Activated naive CD8-positive, alpha-beta T cell treated with anti-CD3 and anti-CD28 coated beads for 36 hours (primary cell): ENCODE measurements at regions not wholly inside any gene's neighbourhood (a gene's known extent, or its start where the extent isn't known, plus 50 kb on each side); places are given as distances from the start of the nearest gene placed in this dataset.
"Not testable (repeated sequence)": the region's sequence is repeated elsewhere in the genome, so short reads cannot be mapped to it uniquely, and the experiment has no call there.

Experiments
- DNase-seq: peaks from one replicate; pipeline ENCODE4 v3.0.0; 2021
- H3K27ac Mint-ChIP-seq: one replicate; pipeline ENCODE4 v1.8.0; 2022; ENCODE audit warnings: mild to moderate bottlenecking, moderate library complexity, mixed read lengths
- H3K27me3 Mint-ChIP-seq: one replicate; pipeline ENCODE4 v1.8.0; 2022; ENCODE audit warnings: mild to moderate bottlenecking, mixed read lengths
- H3K36me3 Mint-ChIP-seq: one replicate; pipeline ENCODE4 v1.8.0; 2021; ENCODE audit warnings: mild to moderate bottlenecking, mixed read lengths
- H3K4me1 Mint-ChIP-seq: one replicate; pipeline ENCODE4 v1.8.0; 2021; ENCODE audit warnings: mixed read lengths
- H3K4me3 Mint-ChIP-seq: one replicate; pipeline ENCODE4 v1.8.0; 2022; ENCODE audit warnings: mild to moderate bottlenecking, moderate library complexity, mixed read lengths
- H3K9me3 Mint-ChIP-seq: one replicate; pipeline ENCODE4 v1.8.0; 2022; ENCODE audit warnings: mixed read lengths

- Mint-ChIP-seq H3K4me3 (no peak overlapping the region), H3K36me3 (peaks cover 2% of the 10 kb centered on the region), H3K27ac (no peak overlapping the region), H3K4me1 (peaks cover 49% of the 10 kb centered on the region), H3K9me3 (peaks cover 1% of the 10 kb centered on the region), H3K27me3 (no peaks in the 10 kb centered on the region)
- no peak for DNase-seq
These were observed 115.0 kb downstream of the SYF2 start for GRCh38 chr1:25117233-25117823.

- Mint-ChIP-seq H3K36me3 (peaks cover 2% of the 10 kb centered on the region), H3K4me3 (no peak overlapping the region), H3K4me1 (peaks cover 49% of the 10 kb centered on the region), H3K27ac (no peak overlapping the region), H3K9me3 (peaks cover 1% of the 10 kb centered on the region), H3K27me3 (no peaks in the 10 kb centered on the region)
- DNase-seq: no peak
These were observed 115.5 kb downstream of the SYF2 start for GRCh38 chr1:25116832-25117231.

- H3K27ac Mint-ChIP-seq, DNase-seq, H3K36me3 Mint-ChIP-seq, H3K9me3 Mint-ChIP-seq, H3K4me3 Mint-ChIP-seq, H3K27me3 Mint-ChIP-seq: not testable (repeated sequence)
- peaks cover 44% of the 10 kb centered on the region for H3K4me1 Mint-ChIP-seq
These were observed 116.2 kb downstream of the SYF2 start for GRCh38 chr1:25116117-25116516.

GRCh38 chr1:25113731-25114130, 118.6 kb downstream of the SYF2 start:
- peaks cover 11% of the 10 kb centered on the region for H3K36me3 Mint-ChIP-seq
- H3K4me3 Mint-ChIP-seq: no peak overlapping the region
- no peak overlapping the region for H3K27ac Mint-ChIP-seq
- peaks cover 27% of the 10 kb centered on the region for H3K4me1 Mint-ChIP-seq
- no peak for DNase-seq
- peaks cover 11% of the 10 kb centered on the region for H3K9me3 Mint-ChIP-seq
- H3K27me3 Mint-ChIP-seq: no peaks in the 10 kb centered on the region

- Mint-ChIP-seq H3K4me1 (peaks cover 21% of the 10 kb centered on the region), H3K4me3 (no peak overlapping the region), H3K36me3 (peaks cover 14% of the 10 kb centered on the region), H3K9me3 (peaks cover 14% of the 10 kb centered on the region), H3K27ac (no peak overlapping the region), H3K27me3 (no peaks in the 10 kb centered on the region)
- no peak for DNase-seq
These were observed 119.2 kb downstream of the SYF2 start for GRCh38 chr1:25113086-25113485.

GRCh38 chr1:25112400-25112799, 119.9 kb downstream of the SYF2 start:
- H3K4me3 Mint-ChIP-seq: no peak overlapping the region
- no peak for DNase-seq
- H3K9me3 Mint-ChIP-seq: peaks cover 14% of the 10 kb centered on the region
- H3K4me1 Mint-ChIP-seq: peaks cover 17% of the 10 kb centered on the region
- no peaks in the 10 kb centered on the region for H3K27me3 Mint-ChIP-seq
- peaks cover 14% of the 10 kb centered on the region for H3K36me3 Mint-ChIP-seq
- no peak overlapping the region for H3K27ac Mint-ChIP-seq

GRCh38 chr1:25111706-25112105, 120.6 kb downstream of the SYF2 start:
- H3K4me3 Mint-ChIP-seq: no peak overlapping the region
- H3K27ac Mint-ChIP-seq: no peak overlapping the region
- no peak for DNase-seq
- H3K36me3 Mint-ChIP-seq: peaks cover 14% of the 10 kb centered on the region
- H3K27me3 Mint-ChIP-seq: no peaks in the 10 kb centered on the region
- peaks cover 14% of the 10 kb centered on the region for H3K9me3 Mint-ChIP-seq
- H3K4me1 Mint-ChIP-seq: peaks cover 19% of the 10 kb centered on the region

- Mint-ChIP-seq H3K27ac (no peak overlapping the region), H3K4me3 (no peak overlapping the region)
These were observed 121.8 kb downstream of the SYF2 start for GRCh38 chr1:25110485-25110884.

GRCh38 chr1:25110036-25110435, 122.3 kb downstream of the SYF2 start:
- Mint-ChIP-seq H3K36me3 (peaks cover 12% of the 10 kb centered on the region), H3K27me3 (no peaks in the 10 kb centered on the region), H3K4me1 (peaks cover 20% of the 10 kb centered on the region), H3K9me3 (peaks cover 14% of the 10 kb centered on the region), H3K4me3 (no peak overlapping the region), H3K27ac (no peak overlapping the region)
- no peak for DNase-seq

More at GRCh38 chr1:25110485-25110884, 121.8 kb downstream of the SYF2 start:
- peaks cover 14% of the 10 kb centered on the region for H3K9me3 Mint-ChIP-seq
- DNase-seq: no peak
- peaks cover 21% of the 10 kb centered on the region for H3K4me1 Mint-ChIP-seq
- H3K27me3 Mint-ChIP-seq: no peaks in the 10 kb centered on the region
- peaks cover 12% of the 10 kb centered on the region for H3K36me3 Mint-ChIP-seq

GRCh38 chr1:25109531-25109951, 122.8 kb downstream of the SYF2 start:
- Mint-ChIP-seq H3K36me3 (peaks cover 12% of the 10 kb centered on the region), H3K4me1 (peaks cover 19% of the 10 kb centered on the region), H3K27ac (peak overlapping the region; percentile 43), H3K27me3 (no peaks in the 10 kb centered on the region), H3K4me3 (no peak overlapping the region), H3K9me3 (peaks cover 14% of the 10 kb centered on the region)
- DNase-seq: no peak

GRCh38 chr1:25107643-25108010, 124.7 kb downstream of the SYF2 start:
- DNase-seq: no peak
- Mint-ChIP-seq H3K27me3 (no peaks in the 10 kb centered on the region), H3K36me3 (peaks cover 12% of the 10 kb centered on the region), H3K27ac (no peak overlapping the region), H3K9me3 (peaks cover 14% of the 10 kb centered on the region), H3K4me1 (peaks cover 24% of the 10 kb centered on the region), H3K4me3 (no peak overlapping the region)

GRCh38 chr1:25106976-25107642, 125.2 kb downstream of the SYF2 start:
- H3K4me3 Mint-ChIP-seq: no peak overlapping the region
- H3K4me1 Mint-ChIP-seq: peaks cover 24% of the 10 kb centered on the region
- H3K27me3 Mint-ChIP-seq: no peaks in the 10 kb centered on the region
- H3K27ac Mint-ChIP-seq: no peak overlapping the region
- H3K36me3 Mint-ChIP-seq: peaks cover 12% of the 10 kb centered on the region
- peaks cover 14% of the 10 kb centered on the region for H3K9me3 Mint-ChIP-seq
- DNase-seq: no peak

- H3K27ac Mint-ChIP-seq: no peak overlapping the region
These were observed 126.0 kb downstream of the SYF2 start for GRCh38 chr1:25106352-25106751.

GRCh38 chr1:25105836-25106235, 126.5 kb downstream of the SYF2 start:
- H3K4me1 Mint-ChIP-seq: peaks cover 33% of the 10 kb centered on the region
- H3K36me3 Mint-ChIP-seq: peaks cover 12% of the 10 kb centered on the region
- H3K9me3 Mint-ChIP-seq: peaks cover 14% of the 10 kb centered on the region
- peak overlapping the region; percentile 23 for H3K27ac Mint-ChIP-seq
- H3K4me3 Mint-ChIP-seq: no peak overlapping the region
- no peak for DNase-seq
- H3K27me3 Mint-ChIP-seq: no peaks in the 10 kb centered on the region

More at GRCh38 chr1:25106352-25106751, 126.0 kb downstream of the SYF2 start:
- Mint-ChIP-seq H3K9me3 (peaks cover 14% of the 10 kb centered on the region), H3K27me3 (no peaks in the 10 kb centered on the region), H3K36me3 (peaks cover 12% of the 10 kb centered on the region), H3K4me1 (peaks cover 29% of the 10 kb centered on the region), H3K4me3 (no peak overlapping the region)
- DNase-seq: peak; percentile 41

- Mint-ChIP-seq H3K27me3 (no peaks in the 10 kb centered on the region), H3K4me1 (peaks cover 41% of the 10 kb centered on the region), H3K4me3 (no peak overlapping the region), H3K27ac (no peak overlapping the region), H3K36me3 (peaks cover 12% of the 10 kb centered on the region), H3K9me3 (peaks cover 11% of the 10 kb centered on the region)
- no peak for DNase-seq
These were observed 127.3 kb downstream of the SYF2 start for GRCh38 chr1:25104932-25105561.
